GM18507 (cell line): ENCODE measurements at regions not wholly inside any gene's neighbourhood (a gene's known extent, or its start where the extent isn't known, plus 50 kb on each side); places are given as distances from the start of the nearest gene placed in this dataset.
"Not testable (repeated sequence)": the region's sequence is repeated elsewhere in the genome, so short reads cannot be mapped to it uniquely, and the experiment has no call there.

ENCODE experiments used
- DNase-seq: peaks from one replicate; pipeline ENCODE4 v3.0.0; 2011; ENCODE audit warnings: low read depth; ENCODE audit not compliant: insufficient read length; ENCODE audit errors: extremely low spot score
- FAIRE-seq: peaks from 2 replicates; lab custom pipeline; 2011; peaks lifted over from hg19 to GRCh38; lab: Jason Lieb, UNC

DNA sequence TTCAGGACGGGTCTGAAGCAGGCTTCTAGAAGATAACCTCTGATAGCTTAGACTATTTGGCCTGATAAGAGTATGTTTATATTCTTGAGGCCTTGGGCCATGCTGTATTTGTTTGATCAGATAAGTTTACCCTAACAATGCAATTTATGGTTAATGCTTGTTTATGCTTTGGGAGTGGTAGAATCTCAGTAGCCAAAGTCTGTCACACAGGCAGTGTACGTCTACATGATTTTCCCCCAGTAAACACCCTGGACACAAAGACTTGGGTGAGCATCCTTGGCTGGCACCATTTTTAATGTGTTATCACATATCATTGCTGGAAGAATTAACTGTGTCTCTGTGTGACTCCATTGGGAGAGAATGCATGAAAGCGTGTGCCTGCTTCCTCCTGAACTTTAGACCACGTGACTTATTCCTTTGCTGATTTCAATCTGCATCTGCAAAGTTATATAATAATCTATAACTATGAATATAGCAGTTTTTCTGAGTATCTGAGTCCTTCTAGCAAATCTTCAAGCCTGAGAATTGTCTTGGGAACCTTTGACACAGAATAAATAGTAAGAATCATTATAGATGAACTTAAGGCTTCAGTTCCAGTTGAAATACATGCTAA is 172.4 kb downstream of the CASP12 start:
- DNase-seq, result no peak
- FAIRE-seq, result no peak

GRCh38 chr11:104713401-104713800 is 184.9 kb downstream of the CASP12 start:
- FAIRE-seq, result no peak
- no peak for DNase-seq

DNA sequence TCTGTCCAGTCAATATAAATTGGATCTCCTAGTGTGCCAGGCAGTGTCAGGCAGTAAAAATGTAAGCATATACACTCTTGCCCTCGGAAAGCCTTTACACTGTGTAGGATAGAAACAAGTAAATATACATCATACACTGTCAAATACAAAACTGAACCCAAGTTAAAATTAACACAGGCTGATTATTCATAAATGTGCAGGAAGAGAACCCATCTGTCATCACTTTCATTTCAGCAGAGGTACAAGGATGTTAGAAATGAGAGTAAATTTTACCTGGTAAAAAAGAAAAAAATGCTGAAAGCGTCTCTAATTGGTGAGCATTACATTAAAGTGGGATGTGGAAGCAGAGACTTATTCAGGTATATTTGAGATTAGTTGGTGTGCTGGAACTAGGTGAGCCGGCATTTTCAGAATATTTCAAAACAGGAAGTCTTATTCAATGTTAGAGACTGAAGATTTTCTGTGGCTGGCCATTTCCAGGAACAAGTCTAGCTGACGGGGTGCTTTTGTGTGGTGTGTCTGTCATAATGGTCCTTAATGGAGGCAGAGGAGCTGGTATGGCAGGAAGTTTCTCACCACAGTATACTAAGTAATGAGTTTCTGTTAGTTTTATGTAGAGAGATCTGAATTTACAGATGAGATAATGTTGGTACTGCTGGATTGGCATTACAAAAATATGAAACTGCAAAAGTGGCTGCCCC is 192.6 kb downstream of the CASP12 start:
- DNase-seq, result peak; percentile 7
- FAIRE-seq, result peak; percentile 87

- FAIRE-seq (no peak), DNase-seq (no peak)
Observed at GRCh38 chr11:104704888-104705287, 193.4 kb downstream of the CASP12 start.

GRCh38 chr11:104704146-104704830 is 194.0 kb downstream of the CASP12 start:
- no peak for FAIRE-seq

DNA sequence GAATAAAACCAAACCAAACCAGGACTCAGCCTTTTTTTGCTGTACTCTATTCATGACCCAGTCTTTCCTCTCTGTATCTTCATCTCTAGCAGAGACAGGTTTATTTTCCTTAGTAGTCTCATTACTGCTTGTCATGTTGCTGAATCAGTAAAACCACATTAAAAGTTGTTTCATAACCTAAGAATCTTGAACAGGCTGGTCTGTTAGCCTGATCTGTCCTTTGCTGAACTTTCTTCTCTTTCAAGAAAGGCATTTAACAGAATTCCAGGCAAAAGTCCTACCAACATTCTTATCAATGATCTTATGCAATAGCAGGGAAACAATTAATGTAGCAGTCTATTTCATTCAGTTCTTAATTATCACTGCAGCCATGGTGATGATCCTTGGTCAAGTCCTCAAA is 197.7 kb downstream of the CASP12 start:
- no peak for DNase-seq
- FAIRE-seq, result no peak

More at GRCh38 chr11:104704146-104704830, 194.0 kb downstream of the CASP12 start:
- no peak for DNase-seq

DNA sequence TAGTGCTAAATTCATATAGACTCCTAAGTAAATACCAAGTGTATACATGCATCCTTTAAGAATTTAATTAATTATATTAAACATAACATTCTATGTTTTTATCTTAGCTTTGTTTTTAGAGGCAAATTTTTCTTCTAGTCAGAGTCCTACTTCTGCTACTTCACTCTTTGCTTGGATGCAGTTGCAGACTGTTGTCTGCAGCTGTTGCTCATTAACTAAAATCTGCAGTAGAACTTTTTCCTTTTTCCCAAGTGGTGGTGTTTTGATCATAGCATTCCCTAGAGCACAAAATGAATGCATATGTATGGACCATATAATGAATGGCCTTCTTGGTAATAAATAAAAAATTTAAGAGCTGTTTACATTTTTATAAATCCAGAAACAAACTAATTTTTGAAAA is 198.3 kb downstream of the CASP12 start:
- no peak for FAIRE-seq
- DNase-seq, result no peak

GRCh38 chr11:104695065-104695463 is 203.2 kb downstream of the CASP12 start:
- no peak for FAIRE-seq
- no peak for DNase-seq

DNA sequence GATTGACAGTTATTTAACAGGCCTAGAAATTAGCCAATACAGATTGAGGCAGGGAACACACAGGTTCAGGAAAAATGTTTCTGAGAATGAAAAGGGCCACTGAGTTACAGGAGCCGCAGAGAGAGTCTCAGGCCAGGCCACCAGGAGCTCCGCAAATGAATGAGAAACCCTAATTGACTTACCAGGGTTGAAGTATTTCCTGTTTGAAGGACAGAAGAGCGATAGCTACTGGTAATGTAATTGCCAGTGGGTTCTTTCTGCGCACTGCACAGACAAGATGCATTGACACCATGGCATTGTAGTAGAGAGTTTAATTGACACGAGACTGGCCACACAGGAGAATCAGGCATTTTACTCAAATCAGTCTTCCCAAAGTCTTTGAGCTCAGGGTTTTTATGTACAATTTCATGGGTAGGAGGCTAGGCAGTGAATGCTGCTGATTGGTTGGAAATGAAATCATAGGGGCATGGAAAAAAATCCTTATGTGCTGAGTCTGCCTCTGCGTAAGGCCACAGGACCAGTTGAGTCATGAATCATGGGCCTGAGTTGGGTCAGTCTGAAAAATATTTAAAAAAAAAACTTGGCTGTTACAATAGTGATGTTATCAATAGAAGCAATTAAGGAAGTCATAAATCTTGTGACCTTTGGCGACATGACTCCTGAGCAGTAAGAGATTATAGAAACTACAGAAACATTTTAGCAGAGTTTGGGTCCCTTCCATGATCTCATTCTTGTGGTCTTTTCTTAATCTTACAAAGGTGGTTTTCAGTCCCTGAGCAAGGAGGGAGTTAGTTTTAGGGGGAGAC is 203.8 kb downstream of the CASP12 start:
- FAIRE-seq (no peak), DNase-seq (no peak)

GRCh38 chr11:104692751-104693150 is 205.5 kb downstream of the CASP12 start:
- FAIRE-seq, result no peak
- DNase-seq, result no peak

DNA sequence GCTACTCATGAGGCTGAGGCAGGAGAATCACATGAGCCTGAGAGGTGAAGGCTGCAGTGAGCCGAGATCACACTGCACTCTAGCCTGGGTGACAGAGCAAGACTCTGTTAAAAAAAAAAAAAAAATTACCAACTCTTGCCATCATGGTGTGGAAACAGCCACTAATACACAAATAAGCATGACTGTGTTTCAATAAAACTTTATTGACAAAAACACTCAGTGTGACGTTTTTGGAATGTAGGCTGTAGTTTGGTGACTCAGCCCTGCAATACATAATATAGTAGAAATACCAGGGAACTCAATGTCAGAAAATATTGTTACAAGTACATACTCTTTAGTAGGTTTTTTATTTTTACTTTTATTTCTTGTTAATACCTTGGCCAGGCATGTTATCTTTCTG is 207.1 kb downstream of the CASP12 start:
- DNase-seq (no peak), FAIRE-seq (no peak)

DNA sequence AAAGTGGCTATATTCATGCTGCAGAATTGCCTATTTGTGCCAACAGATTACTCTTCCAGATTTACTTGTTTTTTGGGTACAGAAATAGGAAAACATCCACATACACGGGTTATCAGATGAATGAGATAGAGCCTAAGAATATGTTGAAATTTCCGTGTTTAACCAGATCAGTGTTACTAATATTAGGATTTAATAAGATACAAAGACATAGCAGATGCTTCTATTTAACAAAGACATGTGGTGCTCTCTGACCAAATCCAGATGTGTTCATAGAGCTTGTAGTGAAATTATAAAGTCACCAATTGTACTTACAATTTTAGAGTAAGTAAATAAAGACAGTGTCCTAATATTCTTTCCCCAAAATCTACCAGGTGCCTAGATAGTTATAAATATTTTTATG is 208.0 kb downstream of the CASP12 start:
- FAIRE-seq, result no peak
- no peak for DNase-seq

DNA sequence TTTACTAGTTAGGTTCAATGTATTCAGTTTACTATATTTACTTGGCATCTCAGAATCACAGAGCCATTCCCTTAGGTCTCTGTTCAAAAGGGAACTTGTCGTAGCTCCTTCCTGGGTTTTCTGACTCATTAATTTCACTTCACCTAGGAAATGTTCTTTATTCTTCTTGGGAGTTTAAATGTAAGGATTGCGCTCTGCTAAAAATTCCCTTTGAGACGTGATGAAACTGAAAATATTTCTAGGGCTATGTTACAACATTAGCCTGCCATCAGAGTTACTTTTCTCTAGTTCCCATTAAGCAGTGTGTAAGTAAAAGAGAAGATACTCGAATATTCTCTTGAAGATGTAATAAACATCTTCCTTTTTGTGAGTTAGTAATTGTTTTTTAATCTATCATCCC is 209.5 kb downstream of the CASP12 start:
- FAIRE-seq (no peak), DNase-seq (no peak)

GRCh38 chr11:104682206-104682605 is 216.1 kb downstream of the CASP12 start:
- no peak for FAIRE-seq
- DNase-seq, result no peak

- DNase-seq (no peak), FAIRE-seq (no peak)
Observed at GRCh38 chr11:104679258-104679657, 219.0 kb downstream of the CASP12 start.

- DNase-seq (no peak), FAIRE-seq (no peak)
Observed at GRCh38 chr11:104678408-104678807, 219.9 kb downstream of the CASP12 start.

- peak; percentile 15 for FAIRE-seq
- not testable (repeated sequence) for DNase-seq
Observed at GRCh38 chr11:104677069-104677468, 221.2 kb downstream of the CASP12 start.

DNA sequence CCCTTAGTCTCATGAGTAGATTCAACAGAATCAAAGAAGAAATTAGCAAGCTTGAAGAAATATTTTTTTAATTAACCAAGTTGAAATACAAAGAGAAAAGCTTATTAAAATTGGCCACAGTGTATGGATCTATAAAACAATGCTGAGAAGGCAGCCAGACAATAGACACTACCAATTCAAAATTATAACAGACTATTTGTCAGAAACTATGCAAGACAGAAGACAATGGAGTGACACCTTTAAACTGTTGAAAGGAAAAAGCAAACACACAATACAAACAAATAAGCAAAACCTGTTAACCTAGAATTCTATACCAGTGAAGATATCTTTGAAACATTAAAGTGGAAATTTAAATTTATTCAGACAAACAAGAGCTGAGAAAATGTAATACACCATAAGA is 225.4 kb downstream of the CASP12 start:
- FAIRE-seq (no peak), DNase-seq (no peak)

DNA sequence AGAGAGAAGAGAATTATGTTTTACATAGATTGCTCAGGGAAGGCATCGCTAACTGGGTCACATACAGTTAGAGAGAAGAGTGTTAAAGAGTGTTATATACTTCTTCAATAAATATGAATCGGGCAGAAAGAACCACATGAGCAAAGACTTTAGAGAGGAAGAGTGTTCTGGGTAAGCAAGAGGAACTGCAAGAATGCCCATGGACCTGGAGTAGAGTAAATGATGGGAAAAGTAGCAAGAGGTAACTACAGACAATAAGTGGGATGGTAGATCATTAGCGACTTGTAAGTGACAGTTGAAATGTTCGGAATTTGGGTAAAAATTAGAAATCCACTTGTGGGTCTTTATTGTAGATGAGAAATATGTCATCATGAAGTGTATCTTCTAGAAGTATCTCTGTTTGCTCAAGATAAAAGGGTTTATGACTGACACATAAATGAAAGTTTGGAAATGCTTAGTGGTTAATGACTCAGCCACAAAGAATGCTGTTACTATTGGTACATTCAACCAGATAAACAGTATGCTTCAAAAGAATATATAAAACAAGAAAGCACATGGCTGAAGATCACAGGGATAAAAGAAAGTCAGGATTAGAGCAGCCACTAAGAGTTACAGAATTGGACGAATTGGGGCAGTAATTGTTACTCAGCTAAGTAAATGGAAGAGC is 229.3 kb downstream of the CASP12 start:
- no peak for DNase-seq
- no peak for FAIRE-seq

DNA sequence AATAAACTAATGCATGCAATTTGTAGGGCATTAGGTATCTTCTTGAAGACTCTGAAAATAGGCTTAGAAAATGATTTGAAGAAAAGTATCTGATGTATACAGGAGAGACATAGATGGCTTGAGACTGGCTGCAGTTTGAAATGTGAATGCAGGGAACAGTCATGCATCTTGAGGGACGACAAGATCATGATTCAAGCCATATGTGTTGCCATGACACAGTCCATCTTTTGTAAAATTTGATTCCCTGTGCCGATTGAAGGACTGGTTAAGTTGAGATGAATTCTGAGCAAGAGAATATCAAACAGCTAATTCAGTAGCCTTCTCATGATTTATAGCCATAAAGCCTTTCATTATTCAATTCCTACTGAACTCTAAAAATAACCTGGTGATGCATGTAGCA is 231.6 kb downstream of the CASP12 start:
- FAIRE-seq (no peak), DNase-seq (no peak)
